HT1080 (cell line): ENCODE measurements at regions not wholly inside any gene's neighbourhood (a gene's known extent, or its start where the extent isn't known, plus 50 kb on each side); places are given as distances from the start of the nearest gene placed in this dataset.
"Not testable (repeated sequence)": the region's sequence is repeated elsewhere in the genome, so short reads cannot be mapped to it uniquely, and the experiment has no call there.

Experiments used
- DNase-seq: peaks from one replicate; pipeline ENCODE4 v3.0.0-alpha.2; 2015; ENCODE audit warnings: low read depth

DNA sequence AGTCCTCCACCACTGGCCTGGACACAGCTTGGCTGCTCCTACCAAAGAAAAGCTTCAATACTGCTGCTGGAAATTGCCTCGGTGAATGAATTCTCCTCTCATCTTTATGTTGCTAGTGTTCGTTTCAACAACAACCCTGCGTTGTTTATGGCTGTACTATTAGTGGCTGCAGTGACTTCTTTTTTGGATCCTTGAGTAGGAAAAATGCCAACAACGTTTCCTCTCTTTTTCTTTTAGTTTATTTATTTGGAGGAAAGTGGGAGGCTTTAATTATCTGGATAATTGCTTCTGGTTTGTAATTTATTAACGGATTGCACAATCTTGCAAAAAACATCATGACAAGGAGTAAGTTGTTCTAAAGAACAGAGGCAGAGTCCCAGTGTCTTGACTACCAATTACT is 464.1 kb upstream of the TRAM1L1 start:
- no peak for DNase-seq

DNA sequence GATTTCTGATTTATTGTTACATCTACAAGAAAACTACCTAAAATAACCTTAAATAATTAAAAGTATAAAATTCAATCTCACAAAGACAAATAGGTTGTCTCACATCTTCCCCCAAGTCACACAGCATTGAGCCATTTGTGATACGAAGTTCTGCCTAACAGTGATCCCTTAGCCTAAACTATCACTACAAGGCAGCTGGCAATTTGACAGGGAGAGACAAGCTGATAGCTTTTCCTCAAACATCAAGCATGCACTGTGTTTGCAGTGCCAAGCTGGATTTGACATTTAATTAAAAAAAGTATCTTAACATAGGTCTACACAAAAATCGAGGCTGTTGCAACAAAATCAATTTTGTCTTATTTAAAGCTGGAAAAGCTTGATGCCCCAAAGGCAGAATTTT is 464.7 kb upstream of the TRAM1L1 start:
- no peak for DNase-seq

DNA sequence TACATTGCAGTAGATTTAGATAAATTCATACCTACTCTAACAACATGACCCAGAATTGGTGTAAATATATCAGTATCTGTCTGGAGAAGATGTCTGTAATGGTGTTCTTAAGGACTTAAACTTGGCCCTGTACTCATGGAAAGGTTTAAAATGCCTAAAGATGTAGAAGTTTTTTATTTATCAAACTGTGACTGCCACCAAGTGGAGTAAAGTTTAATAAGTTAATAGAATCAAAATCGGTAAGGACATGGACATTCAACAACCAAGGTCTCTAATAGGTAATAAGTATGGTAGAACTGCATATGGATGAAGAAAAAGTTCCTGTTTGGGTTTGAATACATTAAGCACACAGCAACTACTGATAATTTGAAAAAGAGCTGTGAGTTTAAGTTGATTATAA is 474.0 kb upstream of the NDST3 start:
- DNase-seq: peak; percentile 45

DNA sequence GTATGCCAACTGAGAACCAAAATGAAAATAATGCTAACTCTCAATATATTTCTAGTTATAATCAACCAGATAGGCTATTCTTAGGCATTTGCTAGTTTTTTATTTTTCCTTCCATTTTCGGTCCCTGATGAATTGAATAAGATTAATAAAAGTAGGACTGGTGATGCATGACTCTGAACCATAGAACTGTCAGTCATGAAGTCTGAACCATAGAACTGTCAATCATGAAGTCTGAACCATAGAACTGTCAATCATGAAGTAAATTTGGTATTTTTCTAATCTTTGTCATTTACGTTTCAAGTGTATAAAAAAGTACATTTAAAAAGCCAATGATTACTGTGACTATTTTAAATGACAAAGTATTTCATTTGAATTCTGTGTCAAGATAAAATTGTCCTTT is 460.2 kb upstream of the NDST3 start:
- DNase-seq: no peak

DNA sequence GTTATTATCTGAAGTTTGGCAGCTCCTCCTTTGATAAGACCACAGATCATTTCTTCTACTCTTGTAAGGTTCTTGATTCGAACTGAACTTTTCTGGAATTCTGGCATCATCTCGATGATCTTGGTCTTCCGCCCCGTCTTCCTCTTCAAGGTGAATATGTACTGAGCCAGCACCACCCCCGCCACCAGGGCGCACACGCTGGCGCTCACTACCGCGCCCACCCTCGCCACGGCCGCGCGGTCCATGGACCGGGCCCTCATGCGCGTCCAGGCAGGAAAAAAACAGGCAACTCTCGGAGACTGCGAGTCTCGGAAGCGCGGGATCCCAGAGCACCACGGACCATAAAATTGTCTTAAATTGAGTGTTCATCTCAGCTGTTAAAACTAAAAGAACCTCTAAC is 458.4 kb upstream of the NDST3 start:
- no peak for DNase-seq

DNA sequence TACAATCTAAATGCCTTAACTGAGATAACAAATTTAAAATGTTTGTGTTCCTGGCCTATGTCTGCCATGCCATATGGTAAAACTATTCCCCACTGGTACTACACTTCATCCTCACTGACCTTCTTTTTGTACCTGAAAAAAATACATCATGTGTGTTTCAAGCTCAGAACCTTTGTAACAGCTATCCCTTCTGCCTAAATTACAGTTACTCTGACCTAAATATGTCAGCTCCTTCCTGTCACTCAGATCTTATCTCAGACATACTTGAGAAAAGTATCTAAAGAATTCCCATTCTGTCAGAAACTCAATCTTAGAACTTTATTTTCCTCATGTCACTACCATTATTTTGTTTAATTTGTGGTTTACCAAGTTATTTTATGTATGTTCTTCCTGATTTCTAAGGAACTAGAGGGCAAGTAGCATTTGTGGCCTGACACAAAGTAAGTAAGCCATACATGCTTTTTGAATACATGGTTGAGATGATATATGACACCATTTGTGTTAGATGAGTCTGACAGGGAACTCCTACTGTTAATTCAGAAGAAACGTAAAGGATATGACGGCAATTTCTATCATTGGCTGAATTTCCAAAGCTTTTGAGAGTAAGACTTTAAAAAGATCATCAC is 456.5 kb upstream of the NDST3 start:
- no peak for DNase-seq

DNA sequence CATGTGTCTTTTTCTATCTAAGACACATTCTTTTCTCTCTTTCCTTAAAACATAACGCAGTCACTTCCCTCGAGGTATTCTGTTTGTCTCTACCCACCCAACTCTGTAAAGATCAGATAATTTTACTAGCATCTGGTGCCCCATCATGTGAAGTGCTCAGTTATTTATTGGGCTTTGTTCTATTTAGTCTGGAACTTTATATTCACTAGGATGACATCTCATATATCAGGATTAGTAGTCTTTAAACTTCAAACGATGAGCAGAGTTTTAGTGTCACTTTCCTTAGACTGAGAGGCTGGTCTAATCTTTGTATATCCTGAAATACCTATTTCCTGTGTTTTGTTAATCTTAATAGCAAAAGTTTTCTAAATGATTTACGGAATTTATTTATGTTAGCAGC is 445.5 kb upstream of the NDST3 start:
- no peak for DNase-seq

DNA sequence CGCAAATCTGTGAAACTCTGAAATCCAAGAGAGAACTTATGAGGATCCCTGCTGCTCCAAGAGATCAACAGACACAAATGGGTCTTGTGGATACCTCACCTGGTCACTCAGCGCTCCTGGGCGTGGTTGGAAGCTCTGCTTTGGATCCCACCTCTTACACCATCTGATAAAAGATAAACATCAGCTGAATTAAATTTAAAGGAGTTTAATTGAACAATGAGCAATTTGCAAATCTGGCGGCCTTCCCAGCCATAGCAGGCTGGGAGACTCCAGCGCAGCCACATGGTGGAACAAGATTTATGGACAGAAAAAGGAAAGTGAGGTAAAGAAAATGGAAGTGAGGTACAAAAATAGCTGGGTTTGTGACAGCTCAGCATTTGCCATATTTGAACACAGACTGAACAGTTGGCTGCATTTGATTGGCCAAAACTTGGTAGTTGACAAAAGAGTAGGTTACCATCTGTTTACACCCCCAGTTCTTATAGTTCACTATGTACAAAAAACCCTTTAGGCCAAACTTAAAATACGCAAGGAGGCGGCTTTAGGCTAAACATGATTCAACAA is 437.3 kb upstream of the NDST3 start:
- no peak for DNase-seq

DNA sequence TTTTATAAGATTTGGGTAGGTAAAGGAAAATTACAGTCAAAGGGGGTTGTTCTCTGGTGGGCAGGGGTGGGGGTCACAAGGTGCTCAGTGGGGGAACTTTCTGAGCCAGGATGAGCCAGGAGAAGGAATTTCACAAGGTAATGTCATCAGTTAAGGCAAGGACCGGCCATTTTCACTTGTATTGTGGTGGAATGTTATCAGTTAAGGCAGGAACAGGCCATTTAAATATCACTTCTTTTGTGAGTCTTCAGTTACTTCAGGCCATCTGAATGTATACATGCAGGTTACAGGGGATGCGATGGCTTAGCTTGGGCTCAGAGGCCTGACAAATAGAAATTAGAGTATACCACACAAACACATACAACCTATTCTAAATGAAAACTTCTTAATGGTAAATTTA is 434.9 kb upstream of the NDST3 start:
- not testable (repeated sequence) for DNase-seq

DNA sequence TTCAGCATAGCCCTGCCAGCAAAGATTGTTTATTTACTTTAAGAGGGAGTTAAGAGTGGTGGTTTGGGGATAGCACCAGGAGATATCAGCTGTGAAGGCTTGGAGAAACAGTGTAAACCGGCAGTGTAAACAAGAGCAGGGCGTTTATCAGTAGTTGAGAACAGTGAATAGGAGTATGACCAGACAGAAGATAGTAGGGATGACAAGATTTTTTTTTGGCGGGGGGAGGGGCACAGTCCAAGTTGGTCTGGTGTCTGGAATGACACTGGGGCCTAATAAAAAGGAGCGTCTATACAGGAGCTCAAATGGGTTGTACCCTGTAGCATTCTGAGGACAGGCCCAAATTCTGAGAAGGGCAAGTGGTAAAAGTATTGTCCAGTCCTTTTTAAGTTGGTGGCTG is 433.4 kb upstream of the NDST3 start:
- not testable (repeated sequence) for DNase-seq

DNA sequence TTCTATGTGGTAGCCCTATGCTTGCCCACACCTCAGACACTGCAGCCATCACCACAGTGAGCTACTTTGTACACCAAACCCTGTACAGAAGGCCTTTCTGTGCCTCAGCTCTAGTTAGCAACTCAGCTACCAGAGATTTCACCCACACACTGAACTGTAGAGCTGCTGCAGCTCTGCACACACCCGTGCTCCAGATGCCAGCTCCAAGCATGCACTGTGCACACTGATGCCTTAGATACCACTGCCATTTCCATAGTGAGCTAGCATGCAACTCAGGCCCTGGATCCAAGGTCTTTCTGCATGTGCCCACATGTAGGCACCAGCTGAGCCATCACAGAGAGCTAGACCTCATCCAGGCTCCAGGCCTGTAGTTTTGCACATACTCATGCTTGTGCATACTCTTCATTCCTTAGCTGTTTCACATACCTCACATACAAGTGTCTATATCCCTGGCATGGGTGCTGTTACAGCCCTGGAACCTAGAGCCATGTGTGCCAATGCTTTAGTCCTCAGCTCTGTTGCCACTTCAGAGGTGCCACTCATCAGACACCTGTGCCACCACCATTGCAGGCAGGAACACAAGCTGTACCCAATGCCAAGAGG is 423.5 kb upstream of the NDST3 start:
- DNase-seq: no peak

DNA sequence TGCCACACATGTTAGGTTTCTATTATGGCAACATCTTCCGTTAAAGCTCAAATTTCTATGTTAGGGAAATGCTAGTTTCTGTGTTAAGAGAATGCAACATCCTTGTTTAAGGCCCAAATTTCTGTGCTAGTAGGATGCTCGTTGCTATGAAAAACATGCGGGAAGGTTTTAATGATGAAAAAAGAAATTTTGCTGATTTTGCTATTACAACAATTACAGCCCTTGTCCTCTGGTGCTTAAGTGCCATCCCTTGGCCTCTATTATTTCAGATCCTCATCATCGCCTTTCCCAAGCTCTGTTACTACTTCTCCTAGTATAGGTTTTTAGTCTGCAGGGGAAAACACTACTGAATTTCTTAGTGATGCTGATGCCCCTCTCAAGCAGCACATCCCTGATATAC is 412.6 kb upstream of the NDST3 start:
- no peak for DNase-seq

DNA sequence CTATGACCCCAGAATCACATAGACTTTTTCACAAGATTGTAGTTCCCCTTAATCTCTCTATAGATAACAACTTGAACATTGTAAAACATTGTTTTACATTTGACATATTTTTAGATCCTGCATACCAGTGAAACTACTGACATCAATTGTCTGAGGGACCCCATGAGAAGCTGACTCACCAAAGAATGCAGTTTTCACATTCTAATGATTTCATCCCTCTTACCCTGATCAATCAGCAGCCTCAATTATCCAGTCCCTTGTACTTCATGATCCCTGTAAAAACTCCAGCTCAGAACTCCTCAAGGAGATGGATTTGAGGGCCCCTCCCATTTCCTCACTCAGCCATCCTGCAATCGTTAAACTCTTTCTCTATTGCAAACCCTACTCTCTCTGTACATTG is 411.0 kb upstream of the NDST3 start:
- peak; percentile 15 for DNase-seq

DNA sequence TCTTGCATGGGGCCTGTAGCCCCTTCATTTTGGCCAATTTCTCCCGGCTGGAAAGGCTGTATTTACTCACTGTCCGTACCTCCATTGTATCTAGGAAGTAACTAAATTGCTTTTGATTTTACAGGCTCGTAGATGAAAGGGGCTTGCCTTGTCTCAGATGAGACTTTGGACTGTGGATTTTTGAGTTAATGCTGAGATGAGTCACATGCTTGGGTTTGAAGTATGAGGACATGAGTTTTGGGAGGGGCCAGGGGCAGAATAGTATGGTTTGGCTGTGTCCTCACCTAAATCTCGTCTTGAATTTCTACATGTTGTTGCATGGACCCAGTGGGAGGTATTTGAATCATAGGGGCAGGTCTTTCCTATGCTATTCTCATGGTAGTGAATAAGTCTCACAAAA is 407.6 kb upstream of the NDST3 start:
- peak; percentile 9 for DNase-seq

DNA sequence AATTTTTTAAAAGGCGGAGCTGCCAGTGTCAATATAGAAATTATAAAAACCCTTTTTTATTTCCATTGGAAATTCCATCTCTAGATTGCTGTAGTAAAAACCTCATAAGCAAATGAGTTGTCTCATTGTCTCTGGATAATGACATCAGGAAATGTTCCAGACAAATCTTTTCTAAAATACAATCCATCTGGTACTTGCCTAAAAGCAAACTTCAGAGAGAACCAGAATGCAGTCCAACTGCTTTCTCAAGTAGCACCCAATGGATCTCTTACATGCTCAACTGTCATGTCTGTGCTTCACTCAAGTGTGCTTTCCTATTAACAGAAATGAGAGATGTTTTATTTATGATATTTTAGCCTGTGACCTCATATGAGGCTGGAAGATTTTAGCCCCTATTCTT is 399.6 kb upstream of the NDST3 start:
- no peak for DNase-seq

DNA sequence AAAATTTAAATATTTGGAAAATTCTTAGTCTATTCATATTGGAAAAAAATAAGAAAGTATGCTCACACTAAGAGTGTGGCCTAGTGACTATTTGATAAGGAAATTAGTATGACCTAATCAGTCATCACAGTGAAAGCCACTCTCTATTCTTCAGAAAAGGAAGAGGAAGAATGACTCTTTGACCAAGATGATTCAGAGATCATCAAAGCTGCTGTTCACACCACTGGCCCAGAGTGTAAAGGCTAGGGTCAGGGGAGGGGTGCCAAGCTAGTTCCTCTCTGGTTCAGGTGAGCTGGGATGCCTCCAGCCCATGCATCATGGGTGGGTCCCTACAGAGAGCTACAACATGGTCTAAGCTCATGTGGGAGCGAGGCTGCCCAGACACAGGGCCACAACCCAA is 396.9 kb upstream of the NDST3 start:
- peak; percentile 77 for DNase-seq

DNA sequence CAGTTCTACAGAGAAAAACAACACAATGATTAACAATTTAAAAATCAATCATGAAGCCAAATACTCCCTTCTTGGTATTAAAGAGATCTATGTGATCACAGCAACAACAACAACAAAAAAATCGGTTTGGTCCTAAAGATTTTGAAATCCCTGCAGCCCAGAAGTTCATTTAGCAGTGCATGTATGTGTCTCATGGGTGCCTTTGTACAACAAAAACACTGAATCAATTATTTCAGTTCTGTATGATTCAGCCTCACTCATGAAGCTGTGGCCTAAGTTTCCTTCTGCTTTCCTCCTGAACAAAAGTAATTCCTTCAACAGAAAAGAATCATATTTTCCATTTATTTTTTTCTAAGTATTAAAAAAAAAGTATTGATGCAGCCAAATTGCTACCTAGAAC is 393.4 kb upstream of the NDST3 start:
- peak; percentile 43 for DNase-seq

DNA sequence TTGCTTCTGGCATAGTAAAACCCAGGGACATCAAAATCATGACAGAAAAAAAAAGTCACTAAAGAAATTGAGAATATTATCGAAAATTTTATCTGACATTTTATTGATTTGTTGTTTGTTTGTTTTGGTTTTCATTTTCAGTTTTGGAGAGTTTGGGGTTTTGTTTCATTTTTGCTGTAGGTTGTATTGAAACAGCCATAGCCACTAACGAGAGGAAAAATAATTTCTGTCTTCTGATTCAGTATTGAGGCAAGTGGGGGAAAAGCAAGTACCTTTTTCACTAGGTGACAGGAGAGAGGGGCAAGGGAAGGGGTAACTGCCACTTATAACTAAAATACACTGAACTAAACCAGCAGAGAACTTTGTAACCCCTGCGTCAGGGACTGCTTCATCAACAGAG is 392.8 kb upstream of the NDST3 start:
- no peak for DNase-seq

DNA sequence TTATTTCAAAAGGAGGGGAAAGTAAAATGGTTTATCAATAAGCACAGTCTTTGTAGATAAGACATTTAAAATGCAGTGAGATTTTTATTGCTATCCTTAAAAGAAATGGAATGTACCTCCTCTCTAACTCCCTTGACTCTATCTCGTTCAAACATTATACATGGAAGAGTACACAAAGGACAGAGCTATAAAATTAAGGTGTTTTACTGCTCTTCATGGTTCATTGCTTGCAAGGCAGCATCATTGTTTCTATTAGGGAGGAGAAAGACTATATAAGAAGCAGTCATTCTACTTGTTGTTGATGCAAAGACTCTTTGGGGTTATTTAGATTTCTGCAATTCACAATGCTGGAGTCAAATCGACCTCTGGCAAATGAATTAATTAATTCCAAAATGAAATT is 380.2 kb upstream of the NDST3 start:
- DNase-seq: no peak

DNA sequence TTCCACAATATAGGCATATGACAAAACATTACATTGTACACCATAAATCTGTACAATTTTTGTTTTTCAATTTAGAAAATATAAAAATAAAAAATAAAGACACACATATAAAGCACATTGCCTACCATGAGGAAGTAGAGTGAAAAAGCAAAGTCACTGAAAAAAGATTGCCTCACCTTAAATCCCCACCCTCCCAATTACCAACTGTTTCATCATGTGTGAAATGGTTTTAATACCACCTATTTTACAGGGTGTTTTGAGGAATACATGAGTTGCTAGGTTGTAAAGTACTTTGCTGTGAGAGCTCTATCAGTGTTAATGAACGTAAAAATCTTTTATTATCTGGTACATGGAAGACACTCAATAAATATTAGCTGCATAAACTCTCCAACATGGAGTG is 373.6 kb upstream of the NDST3 start:
- DNase-seq: no peak

DNA sequence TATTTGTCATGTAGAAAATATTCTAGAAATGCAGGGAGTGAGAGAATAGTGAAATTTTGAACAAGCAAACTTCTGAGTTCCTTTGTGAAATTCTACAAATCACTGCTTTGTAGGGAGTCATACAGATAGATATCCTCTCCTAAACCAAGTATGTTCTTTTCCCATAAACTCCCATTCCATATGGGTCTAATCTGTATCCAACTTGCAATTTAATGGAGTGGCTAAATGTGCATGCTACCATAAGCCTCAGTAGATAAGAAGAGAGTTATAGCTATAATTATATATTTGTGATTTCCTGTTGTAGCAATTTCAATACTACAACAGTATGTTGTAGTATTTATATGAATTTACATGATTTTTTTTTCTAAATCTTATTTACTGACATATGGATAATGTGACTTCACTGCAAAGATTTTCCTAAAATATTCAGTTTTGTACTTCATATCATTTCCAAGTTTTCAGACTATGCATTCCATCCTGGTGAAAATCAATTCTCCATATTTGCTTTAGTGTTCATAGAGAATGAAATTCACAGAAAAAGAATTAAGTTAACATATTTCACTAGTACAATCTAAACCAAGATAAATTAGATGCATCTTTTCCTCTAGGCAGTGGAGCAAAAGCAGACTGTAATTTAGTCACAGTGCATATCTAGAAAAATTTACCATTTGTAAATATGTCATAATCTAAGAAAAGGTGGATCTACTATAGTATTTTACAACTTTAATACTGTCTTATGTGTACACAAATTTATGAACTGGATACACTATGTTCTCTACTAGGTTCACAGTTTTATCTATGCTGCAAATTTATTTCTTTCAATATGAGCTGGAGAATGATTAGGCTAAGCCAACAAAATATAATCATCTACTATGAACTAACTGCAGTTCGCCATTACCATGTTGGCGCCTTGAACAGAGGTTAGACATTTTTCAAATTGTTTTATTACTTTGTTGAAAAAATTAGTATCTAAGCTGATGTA is 372.9 kb upstream of the NDST3 start:
- DNase-seq: no peak
